Endothelial cell of umbilical vein (primary cell): ENCODE measurements at regions not wholly inside any gene's neighbourhood (a gene's known extent, or its start where the extent isn't known, plus 50 kb on each side); places are given as distances from the start of the nearest gene placed in this dataset.
"Not testable (repeated sequence)": the region's sequence is repeated elsewhere in the genome, so short reads cannot be mapped to it uniquely, and the experiment has no call there.

ENCODE experiments used
- BruUV-seq: library from RNA; stranded (reverse); fragments of 400-500 nt; replicated peaks from 2 replicates; lab custom pipeline; 2021; lab: Mats Ljungman, UMichigan
- CTCF ChIA-PET: fragments of 300-600, 350-600 bp; sonication (Branson Sonifier 250); formaldehyde crosslinking; loops from one replicate; lab custom pipeline; 2021; ENCODE audit warnings: antibody characterized with exemption, inconsistent platforms; lab: Charles Lee
- POLR2A ChIA-PET: fragments of 300-600, 350-600 bp; sonication (Branson Sonifier 250); formaldehyde crosslinking; loops from one replicate; lab custom pipeline; 2021; ENCODE audit warnings: antibody characterized with exemption, inconsistent platforms; lab: Charles Lee
- DNase-seq: peaks from one replicate; pipeline ENCODE4 v3.0.0-alpha.2; 2011; ENCODE audit warnings: low read depth, low spot score
- FAIRE-seq: peaks from 2 replicates; lab custom pipeline; 2011; peaks lifted over from hg19 to GRCh38; lab: Jason Lieb, UNC
- H2AFZ ChIP-seq: 2 replicates; pipeline ENCODE4 v1.6.0; 2012; ENCODE audit warnings: low read depth, low read length, control low read depth, inconsistent platforms
- H3K27ac ChIP-seq: 2 replicates; pipeline ENCODE4 v1.5.1; 2011; ENCODE audit warnings: low read depth, mild to moderate bottlenecking, control low read depth, low read length, moderate library complexity; ENCODE audit not compliant: insufficient read depth
- H3K27me3 ChIP-seq, 2 experiments: 2 replicates each; pipeline versions ENCODE4 v1.6.0 to v1.6.1; 2011; ENCODE audit warnings: low read length in 2 of 2, mixed read lengths in 1 of 2; ENCODE audit not compliant: control insufficient read depth in 2 of 2, insufficient read depth in 2 of 2
- H3K36me3 ChIP-seq, 2 experiments: 2 replicates in 1 of 2; 3 replicates in 1 of 2; pipeline ENCODE4 v1.5.1; 2011; ENCODE audit warnings: low read length in 2 of 2, mild to moderate bottlenecking in 1 of 2, moderate library complexity in 1 of 2; ENCODE audit not compliant: control insufficient read depth in 2 of 2, insufficient read depth in 2 of 2; ENCODE audit errors: extremely low read depth in 1 of 2
- H3K4me1 ChIP-seq: 3 replicates; pipeline ENCODE4 v1.5.1; 2011; ENCODE audit warnings: mild to moderate bottlenecking, low read length; ENCODE audit not compliant: control insufficient read depth, insufficient read depth; ENCODE audit errors: extremely low read depth
- H3K4me2 ChIP-seq: 2 replicates; pipeline ENCODE4 v1.6.1; 2011; ENCODE audit warnings: low read length, control low read depth, mixed read lengths; ENCODE audit not compliant: insufficient read depth
- H3K4me3 ChIP-seq, 3 experiments: fragments of 200-600 bp in 1 of 3; sonication (generic), shearing (Covaris generic) in 1 of 3; replicated peaks in 1 of 3; 2 replicates each; pipeline ENCODE4 v1.5.1; 2011 to 2016; ENCODE audit warnings: control low read depth in 3 of 3, low read length in 3 of 3, mild to moderate bottlenecking in 2 of 3, inconsistent platforms in 1 of 3, low read depth in 1 of 3, moderate library complexity in 1 of 3; ENCODE audit not compliant: insufficient read depth in 1 of 3
- H3K79me2 ChIP-seq: 2 replicates; pipeline ENCODE4 v1.6.0; 2012; ENCODE audit warnings: low read length, inconsistent platforms; ENCODE audit not compliant: control insufficient read depth, insufficient read depth
- H3K9ac ChIP-seq: replicated peaks from 2 replicates; pipeline ENCODE3; 2011; ENCODE audit warnings: low read length, control low read depth; ENCODE audit not compliant: insufficient read depth; ENCODE audit errors: extremely low read depth
- H3K9me1 ChIP-seq: replicated peaks from 3 replicates; pipeline ENCODE4 v1.6.0; 2011; ENCODE audit warnings: mild to moderate bottlenecking, low read length; ENCODE audit not compliant: control insufficient read depth, insufficient read depth; ENCODE audit errors: extremely low read depth
- H3K9me3 ChIP-seq: replicated peaks from 2 replicates; pipeline ENCODE4 v1.5.1; 2012; ENCODE audit warnings: low read length, inconsistent platforms; ENCODE audit not compliant: control insufficient read depth, insufficient read depth
- H4K20me1 ChIP-seq: replicated peaks from 2 replicates; pipeline ENCODE3; 2011; ENCODE audit warnings: mild to moderate bottlenecking, low read length; ENCODE audit not compliant: control insufficient read depth, insufficient read depth; ENCODE audit errors: extremely low read depth
- FOS ChIP-seq: IDR thresholded peaks from 2 replicates; pipeline ENCODE4 v1.6.1; 2011; ENCODE audit warnings: mild to moderate bottlenecking, low read length, moderate library complexity, borderline replicate concordance; ENCODE audit not compliant: insufficient read depth
- GATA2 ChIP-seq: IDR thresholded peaks from 2 replicates; pipeline ENCODE4 v1.7.0; 2011; ENCODE audit warnings: low read depth, mild to moderate bottlenecking, moderate library complexity, mixed read lengths, low read length; ENCODE audit not compliant: insufficient read length, insufficient read depth
- dilution Hi-C: fragments of 300-500 bp; cut with MboI; formaldehyde crosslinking; loops from one replicate; pipeline ENCODE4 v1.15.0; 2019; ENCODE audit warnings: low sequenced_read_pairs; ENCODE audit not compliant: extremely low pct_ligation_motif_present
- intact Hi-C: fragments of 100-400 bp; cut with micrococcal nuclease; formaldehyde crosslinking; loops from one replicate; pipeline ENCODE4 v1.10.0; 2022

GRCh38 chr2:41038408-41038807, 586.5 kb upstream of the SLC8A1 start:
- TF ChIP-seq GATA2 (no peak), FOS (peak; percentile 62)
- FAIRE-seq (no peak), DNase-seq (peak; percentile 39)
- BruUV-seq: no TSS peak
- intact Hi-C loops (loop anchor here (10.0 kb wide), 1 partner anchor 366 kb away; no protein-coding TSS in a partner anchor), dilution Hi-C loops (no loop called here)
- no peaks in the 10 kb centered on the region for H3K4me1 ChIP-seq
- no peaks in the 10 kb centered on the region for H3K79me2 ChIP-seq
- H4K20me1 ChIP-seq: no peaks in the 10 kb centered on the region
- H3K4me3 ChIP-seq: no peak overlapping the region
- no peak overlapping the region for H2AFZ ChIP-seq
- no peaks in the 10 kb centered on the region for H3K9me1 ChIP-seq
- no peak overlapping the region for H3K27ac ChIP-seq
- no peak overlapping the region for H3K9ac ChIP-seq
- no peaks in the 10 kb centered on the region for H3K9me3 ChIP-seq
- ChIA-PET CTCF (no interaction called here), POLR2A (no interaction called here)
- no peaks in the 10 kb centered on the region for H3K27me3 ChIP-seq
- H3K4me2 ChIP-seq: no peak overlapping the region
- no peaks in the 10 kb centered on the region for H3K36me3 ChIP-seq

- H2AFZ ChIP-seq, CTCF ChIA-PET, H3K9me1 ChIP-seq, H3K27ac ChIP-seq, dilution Hi-C loops, H3K9ac ChIP-seq, POLR2A ChIA-PET, H4K20me1 ChIP-seq, H3K4me2 ChIP-seq, H3K4me3 ChIP-seq, DNase-seq, H3K79me2 ChIP-seq, H3K4me1 ChIP-seq, H3K9me3 ChIP-seq, FAIRE-seq, BruUV-seq, H3K36me3 ChIP-seq, H3K27me3 ChIP-seq: not testable (repeated sequence)
- intact Hi-C loops: loop anchor here (10.0 kb wide), 1 partner anchor 365 kb away; no protein-coding TSS in a partner anchor
These were observed 587.9 kb upstream of the SLC8A1 start for GRCh38 chr2:41039750-41040149.
